DMS53 treated with DMSO at 0.1 percent for 48 hours (cell line): ENCODE measurements at regions not wholly inside any gene's neighbourhood (a gene's known extent, or its start where the extent isn't known, plus 50 kb on each side); places are given as distances from the start of the nearest gene placed in this dataset.

Experiments used
- DNase-seq: peaks from one replicate; lab custom pipeline; 2025; ENCODE audit not compliant: unreplicated experiment; lab: John Stamatoyannopoulos, UW

DNA sequence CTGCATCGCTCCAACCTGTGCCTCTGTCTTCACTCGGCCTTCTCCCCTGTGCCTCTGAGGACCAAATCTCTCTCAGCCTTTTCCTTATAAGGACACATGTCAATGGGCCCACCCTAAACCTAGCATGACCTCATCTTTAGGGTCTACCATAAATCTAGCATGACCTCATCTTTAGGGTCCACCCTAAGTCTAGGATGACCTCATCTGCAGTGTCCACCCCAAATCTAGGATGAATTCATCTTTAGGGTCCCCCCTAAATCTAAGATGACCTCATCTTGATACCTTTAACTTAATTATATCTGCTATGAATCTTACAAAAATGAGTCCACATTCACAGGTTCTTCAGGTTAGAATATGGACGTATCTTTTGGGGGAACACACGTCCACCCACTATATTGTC lies 131.1 kb upstream of the RPL38 start:
- DNase-seq, result no peak

DNA sequence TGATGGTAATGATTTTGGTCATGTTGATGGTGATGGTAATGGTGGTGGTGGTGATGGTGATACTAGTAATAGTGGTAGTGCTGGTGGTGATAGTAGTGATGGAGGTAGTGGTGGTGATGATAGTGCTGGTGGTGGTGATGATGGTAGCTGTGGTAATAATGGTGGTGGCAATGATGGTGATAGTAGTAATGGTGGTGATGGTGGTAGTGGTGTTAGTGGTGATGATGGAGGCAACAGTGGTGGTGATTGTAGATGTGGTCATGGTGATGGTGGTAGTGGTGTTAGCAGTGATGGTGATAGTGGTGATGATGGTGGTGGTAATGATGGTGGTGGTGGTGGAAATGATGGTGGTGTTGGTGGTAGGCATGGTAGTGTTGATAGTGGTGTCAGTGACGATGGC lies 127.0 kb upstream of the RPL38 start:
- no peak for DNase-seq

DNA sequence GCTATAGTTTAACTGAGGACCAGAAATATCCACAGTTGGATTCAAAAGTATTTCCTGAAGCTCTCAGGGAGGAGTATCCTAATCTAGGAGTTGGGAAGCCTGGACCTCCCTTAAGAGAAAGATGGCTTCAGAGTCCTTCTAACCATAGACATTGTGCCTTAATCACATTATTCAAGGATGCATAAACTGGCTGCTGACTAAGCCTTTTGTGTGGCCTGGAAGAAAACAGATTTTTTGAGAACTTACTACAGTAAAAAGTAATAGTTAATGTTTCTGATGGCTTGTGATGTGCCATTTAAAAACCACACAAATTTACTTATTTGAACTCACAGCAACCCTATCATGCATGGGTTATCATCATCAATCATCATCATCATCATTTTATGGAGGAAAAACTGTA lies 126.2 kb upstream of the RPL38 start:
- no peak for DNase-seq

DNA sequence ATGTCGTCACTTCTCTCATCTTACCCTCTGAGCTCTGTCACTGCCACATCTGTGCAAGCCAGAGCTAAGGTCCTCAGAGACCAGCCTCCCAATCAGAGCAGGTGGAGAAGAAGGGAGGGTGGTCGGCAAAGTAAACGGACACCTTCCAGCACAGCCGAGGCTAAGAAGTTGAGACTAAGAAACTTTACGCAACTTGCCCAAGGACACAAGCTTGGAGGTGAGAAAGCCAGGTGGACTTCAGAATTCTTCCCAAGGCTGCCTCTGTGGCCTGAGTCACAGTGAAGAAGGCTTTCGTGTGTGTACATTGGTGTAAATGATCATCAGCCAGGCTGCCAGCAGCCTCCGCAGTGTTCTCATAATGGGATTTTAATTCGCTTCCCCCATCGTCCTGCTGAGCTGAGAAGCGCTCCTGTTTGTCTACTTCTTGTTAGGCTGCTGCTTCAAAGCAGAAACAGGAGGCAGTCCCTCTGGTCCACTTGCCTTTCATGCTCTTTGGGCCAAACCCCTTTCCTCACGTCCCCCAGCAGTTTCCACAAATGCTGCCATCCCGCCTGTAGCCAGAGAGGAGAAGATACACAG lies 125.0 kb upstream of the RPL38 start:
- no peak for DNase-seq

DNA sequence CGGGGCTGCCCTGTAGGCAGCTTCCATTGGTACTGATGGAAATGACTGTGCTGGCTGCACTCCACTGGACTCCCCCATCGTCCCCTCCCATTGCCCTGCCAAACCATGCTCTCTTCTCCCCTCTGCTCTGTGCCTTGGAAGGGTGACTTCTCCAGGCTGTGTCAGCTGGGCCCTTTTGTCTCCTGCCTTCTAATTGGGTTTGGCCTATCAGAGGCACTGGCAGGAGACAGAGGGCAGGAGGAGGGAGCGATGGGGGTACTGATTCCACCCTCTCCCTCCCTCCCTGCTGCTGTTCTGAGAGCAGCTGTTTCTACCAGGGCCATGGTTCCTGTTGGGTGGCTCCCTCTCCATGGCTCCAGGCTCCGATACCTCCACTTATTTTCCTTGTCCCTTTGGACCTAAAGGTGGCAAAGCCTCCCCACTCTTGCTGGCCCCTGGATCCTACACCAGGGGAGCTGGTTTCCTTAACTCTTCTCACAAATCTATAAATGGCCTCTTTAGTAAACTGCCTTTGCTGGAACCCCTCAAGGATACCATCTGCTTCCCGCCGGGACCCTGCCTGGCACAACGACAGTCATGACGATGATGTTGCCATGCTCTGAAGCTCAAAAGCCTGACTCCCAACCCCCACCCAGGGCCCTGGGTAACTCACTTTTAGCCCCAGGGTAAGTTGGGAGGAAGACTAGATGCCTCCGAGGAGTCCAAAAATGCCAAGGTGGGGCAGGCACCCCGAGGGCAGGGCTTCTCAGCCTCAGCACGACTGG lies 123.8 kb upstream of the RPL38 start:
- no peak for DNase-seq

DNA sequence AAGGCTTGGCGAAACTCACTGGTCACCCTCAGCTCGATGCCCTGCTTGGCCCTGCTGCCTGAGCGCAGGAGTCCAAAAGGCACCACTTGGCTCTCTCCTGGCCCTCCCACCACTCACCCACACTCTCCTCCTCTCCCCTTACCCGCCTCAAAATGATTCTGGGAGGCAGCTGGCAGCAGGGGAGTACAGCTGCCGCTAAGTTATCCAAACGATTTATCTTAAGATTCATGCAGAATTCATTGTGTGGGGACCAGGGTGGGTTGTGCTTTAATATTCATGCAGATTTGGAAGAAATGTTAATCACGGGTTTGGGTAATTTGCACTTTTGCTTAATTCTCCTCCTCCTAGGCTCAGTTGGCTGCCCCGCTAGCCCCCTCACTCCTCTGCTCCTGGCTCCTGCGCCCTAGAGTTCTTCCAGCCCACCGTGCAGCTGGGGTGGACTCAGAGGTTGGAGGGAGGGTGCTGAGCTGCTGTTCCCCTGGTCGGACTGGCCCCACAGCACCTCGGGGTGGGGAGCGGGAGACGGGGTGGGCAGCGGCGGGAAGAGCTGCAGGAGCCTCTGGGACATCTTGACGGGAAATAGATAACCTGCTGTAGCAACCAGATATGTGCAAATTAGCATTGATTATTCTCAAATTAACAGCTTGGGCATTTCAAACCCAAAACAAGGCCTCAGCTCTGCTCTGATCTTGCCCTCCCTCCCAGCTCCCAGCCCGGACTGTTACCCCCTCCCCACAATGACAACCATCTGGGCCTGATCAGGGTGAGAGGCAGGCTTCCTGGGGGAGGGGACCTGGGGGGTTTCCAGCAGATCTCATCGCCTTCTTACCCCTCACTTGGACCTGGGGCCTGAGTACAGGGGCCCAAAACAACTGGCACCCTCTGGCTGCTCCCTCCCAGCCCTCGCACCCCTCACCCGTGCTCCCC lies 122.6 kb upstream of the RPL38 start:
- no peak for DNase-seq

DNA sequence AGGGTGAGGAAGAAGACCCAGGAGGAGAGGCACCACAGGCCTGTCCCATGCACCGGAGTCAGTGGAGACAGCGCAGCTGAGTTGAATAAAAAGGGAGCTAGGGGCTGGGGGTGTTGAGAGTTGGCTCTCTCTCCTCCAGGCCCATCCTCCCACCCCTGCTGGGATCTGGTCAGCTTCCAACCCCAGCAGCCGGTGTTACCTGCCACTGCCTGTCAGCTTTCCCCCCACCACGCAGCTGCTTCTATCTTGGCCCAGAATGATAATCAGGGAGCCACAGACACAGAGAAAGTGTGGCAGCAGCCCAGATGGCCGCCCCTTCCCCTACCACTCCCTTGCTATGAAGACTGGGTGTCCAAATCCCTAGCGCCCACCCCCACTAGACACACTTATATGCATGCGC lies 120.6 kb upstream of the RPL38 start:
- DNase-seq, result no peak

DNA sequence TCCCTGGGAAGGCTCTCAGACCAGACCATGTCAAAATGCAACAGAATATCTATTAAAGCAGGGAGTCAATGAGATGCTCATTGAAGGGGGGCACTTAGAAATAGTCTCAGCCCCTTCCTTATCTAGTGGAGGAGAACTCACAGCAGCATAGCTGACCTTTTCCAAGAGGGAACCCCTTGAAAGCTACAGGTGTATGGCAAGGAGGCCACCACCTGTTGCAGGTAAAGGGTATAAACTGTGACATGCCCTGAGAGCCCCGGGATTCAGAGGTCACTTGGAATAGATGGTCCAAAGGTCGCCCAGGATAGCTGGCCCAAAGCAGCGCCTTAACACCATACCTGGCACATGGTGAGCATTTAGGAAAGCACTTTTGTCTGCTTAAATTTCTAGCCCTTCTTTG lies 120.2 kb upstream of the RPL38 start:
- DNase-seq, result no peak

DNA sequence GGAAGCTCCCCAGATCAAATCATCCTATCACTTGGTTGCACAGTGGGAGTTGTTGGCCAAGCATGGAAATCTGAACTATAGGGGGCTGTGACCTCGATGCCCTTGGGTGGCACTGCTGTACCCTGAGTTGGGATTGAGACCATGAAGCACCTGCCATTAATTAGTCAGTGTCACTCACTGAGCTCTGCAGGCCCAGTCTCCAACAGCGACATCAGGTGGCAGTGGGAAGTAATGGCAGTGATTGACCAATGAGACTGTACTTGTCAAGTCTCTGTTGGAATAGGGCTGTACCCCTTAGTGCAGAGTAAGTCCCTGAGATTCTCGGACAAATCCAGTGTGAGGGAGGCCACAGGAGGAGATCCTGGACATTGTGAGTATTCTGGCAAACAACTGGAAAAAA lies 118.0 kb upstream of the RPL38 start:
- no peak for DNase-seq

DNA sequence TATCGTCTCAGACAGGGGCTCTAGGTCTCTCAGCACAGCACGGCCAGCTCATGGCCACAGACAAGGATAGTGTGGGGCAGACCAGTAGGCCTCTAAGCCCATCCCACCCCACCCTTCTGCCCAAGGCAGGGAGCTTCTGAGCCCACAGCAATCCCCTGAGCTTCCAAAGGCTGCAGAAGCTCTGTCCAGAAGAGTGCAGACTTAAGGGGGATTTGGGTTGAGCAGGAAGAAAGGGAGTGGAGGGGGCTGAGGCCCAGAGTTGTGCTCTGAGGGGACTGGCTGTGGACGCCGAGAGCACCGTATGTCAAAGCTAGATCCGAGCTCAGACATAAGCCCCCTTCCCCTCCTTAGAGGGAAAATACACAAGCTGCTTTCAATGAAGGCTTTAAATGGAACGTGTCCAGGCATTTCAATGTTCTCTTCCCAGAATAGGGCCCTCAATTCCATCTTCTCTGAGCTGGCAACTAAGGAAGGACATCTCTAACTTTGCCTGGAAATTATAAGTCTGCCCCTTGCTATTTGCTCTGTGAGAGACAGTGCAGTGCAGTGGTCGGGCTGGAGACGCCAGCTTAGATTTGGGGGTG lies 116.4 kb upstream of the RPL38 start:
- no peak for DNase-seq

DNA sequence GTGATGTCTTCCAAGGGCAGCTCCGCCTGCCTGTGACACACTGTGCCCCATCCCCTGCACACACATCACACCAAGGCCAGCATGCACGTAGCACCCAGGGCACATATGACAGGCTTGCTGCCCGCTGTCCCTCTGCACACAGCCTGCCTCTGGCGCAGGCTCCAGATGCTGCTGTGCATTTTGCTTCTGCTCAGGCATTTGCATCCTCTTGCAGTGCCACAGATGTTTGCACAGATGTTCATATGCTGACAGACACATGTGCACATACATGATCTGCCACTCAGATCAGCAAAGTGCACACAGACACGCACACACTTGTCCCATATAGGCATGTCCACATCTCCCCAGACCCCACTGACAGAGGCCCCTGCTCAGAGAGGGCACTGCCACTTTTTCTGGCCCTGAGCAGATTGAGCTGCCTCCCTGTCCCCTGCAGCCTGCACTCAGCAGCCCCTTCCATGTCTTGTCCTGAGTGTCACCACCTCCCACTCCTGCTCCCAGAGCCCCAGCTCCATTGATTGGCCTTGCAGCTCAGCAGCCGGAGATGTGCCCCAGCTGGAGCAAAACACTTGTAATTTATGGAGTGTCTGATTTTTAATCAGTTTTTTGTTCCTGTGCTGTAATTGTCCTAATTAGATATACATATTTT lies 115.1 kb upstream of the RPL38 start:
- no peak for DNase-seq

DNA sequence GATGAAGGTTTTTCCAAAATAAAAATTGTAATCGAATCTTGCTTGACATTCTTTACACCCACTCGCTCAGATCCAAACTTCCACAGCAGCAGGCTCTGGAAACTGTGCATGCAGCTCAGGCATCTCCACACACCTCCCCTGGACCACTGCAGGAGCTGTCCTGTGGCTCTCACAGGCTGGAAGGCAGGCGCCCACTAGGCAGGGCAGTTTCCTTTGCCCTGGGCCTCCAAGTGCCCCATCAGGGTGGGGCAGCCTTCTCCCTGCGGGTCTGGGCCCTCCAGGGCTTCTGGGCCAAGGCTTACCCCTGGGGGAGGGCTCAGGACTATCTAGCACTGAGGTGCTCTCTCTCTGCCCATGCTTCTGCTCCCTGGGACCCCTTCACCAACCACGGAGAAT lies 114.5 kb upstream of the RPL38 start:
- DNase-seq, result no peak

DNA sequence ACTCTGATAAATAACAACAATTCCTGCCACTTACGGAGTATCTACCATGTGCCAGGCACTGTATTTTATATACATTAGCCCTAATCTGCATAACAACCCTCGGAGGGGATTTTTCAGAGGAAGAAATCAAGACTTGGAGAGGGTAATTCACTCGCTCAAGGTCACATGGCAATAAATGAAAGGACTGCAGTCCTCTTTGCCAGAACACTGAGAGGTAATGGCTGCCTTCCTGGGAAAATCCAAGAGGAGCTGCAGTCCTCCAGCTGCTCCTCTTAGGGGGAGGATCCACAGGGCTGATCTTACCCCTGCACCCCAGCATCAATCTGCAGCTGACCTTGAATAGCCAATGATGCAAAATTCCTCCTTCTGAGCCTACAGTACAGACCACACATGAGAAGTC lies 114.1 kb upstream of the RPL38 start:
- DNase-seq, result no peak

DNA sequence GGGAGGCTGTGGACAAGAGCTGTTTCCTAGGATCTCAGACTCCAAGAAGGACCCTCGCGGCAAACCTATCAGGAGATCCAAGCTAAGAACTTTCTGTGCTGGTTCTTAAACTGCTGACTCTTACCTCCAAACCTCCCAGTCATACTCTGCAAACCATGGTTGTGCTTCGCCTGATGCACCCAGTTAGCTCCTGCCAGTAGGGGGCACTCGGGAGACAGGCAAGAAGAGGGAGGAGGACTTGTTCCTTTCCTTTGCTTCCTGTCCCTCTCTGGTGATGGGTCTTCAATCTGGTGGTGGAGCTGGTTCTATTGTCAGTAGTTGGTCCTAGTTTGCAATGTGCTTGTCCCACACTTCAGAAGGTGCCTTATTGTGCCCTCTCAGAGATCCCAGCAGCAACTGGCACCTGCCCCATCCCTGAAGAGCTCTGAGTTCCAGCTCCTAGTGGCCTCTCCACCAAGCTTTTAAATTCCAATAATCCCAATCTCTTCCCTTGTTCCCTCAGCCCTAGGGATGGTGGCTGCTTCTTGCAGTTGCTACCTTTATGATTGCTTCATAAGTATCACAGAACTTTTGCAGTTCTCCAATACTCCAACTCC lies 113.5 kb upstream of the RPL38 start:
- DNase-seq, result peak; percentile 81

DNA sequence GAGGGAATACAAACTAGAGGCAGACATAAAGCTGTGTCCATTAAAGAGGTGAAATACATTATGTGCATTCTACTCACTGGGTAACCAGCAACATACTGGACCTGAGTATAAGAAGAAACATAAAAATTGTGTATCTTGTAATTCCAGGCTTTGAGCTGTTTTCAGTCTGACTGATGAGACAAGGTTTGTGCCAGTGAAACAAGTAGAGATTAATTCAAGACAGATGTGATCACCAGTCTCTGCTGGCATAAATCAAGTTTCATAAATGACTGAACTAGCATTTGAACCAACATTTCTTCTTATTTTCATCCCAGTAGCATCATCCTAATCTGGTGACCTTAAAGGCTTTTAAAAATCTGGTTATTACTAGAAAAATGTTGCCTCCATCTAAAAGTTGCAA lies 108.8 kb upstream of the RPL38 start:
- DNase-seq, result no peak

DNA sequence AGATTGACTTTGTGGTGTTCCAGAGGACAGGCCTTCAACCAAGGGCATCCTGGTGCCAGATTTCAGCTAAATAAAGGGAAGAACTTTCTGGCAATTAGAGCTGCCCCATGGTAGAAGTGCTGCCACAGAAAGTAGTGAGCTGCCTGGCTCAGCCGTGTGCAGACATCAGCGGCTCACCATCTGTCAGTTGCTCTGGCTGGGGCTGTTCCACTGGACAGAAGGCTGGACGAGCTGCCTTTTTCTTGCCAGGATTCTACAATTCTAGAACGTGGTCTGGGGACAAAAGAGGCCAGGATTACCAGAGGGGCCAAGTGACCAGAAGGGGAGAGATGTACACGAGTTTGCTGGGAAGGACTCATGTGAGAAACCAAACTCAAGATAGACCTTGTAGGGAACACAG lies 107.0 kb upstream of the RPL38 start:
- no peak for DNase-seq

DNA sequence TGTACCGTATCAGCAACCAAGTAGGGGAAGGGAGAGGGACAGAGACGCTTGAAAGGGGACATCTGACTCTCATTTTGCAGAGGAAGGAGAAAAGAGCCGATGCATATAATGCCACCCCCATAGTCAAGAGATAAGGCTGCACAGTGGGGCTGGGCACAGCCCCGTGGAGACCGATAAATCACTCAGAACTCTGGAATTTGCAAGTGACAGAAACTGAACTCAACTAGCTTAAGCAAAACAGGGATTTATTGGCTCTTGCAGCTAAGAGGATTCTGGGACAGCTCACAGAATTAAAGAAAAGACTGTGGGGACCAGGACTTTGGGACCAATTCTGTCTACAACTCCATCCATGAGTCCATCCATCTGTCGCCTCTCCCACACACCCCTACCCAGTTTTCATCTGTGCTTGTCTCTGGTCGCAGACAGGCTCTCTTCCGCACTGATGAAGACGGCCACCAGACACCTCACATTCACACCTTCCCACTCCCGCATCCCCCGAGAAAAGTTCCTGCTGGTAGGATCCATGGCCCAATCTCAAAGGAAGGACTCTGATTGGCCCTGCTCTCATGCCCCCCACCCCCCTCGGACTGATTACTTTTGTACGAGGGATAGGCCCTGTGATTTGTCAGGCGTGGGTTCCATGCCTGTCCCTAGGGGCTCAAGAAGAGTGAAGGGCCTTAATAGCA lies 105.9 kb upstream of the RPL38 start:
- DNase-seq, result no peak

DNA sequence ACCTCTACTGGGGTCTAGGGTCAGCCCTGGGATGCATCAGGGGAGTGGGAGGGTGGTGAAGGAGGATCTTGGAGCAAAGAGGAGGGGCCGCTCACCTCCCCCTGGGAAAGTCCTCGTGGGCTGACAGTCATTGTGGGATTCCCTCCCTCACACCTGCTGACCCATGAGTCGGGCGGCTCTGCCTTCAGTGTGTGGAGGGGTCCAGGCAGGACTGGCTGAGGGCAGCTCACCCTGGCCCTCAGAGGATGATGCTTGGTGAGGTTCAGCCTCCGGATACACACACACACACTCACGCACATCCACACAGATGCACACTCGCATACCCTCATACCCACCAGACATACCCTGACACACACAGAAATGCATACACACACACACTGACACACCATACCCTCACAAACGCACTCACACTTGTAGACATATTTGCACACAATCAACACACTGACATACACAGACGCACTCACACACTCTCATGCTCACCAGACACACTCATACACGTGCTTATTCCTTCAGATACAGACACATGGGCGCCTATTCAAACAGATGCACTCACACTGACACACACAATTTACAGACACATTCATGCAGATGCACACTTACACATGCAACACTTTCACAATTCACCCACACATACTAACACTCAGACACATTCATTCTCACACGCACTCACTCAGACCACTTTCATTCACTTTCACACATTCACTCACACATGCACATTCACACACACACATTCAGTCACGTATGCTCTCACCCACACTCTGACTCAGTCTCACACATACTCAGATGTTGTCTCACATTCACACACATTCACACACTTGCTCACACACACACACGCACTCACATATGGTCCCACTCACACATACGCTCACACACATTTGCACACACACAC lies 105.1 kb upstream of the RPL38 start:
- DNase-seq, result no peak
